SK-N-SH (cell line): ENCODE measurements at regions not wholly inside any gene's neighbourhood (a gene's known extent, or its start where the extent isn't known, plus 50 kb on each side); places are given as distances from the start of the nearest gene placed in this dataset.

Source experiments
- ELF1 ChIP-seq: IDR thresholded peaks from 2 replicates; pipeline ENCODE4 v1.4.0; 2012
- EP300 ChIP-seq, 2 experiments: IDR thresholded peaks; 2 replicates each; pipeline versions ENCODE4 v1.4.0 to v1.6.1; 2012; ENCODE audit warnings: borderline replicate concordance in 1 of 2, low read depth in 1 of 2, low read length in 1 of 2
- RXRA ChIP-seq: IDR thresholded peaks from 2 replicates; pipeline ENCODE4 v1.4.0; 2012; ENCODE audit warnings: low read depth, mild to moderate bottlenecking, borderline replicate concordance
- SMC3 ChIP-seq: IDR thresholded peaks from 2 replicates; pipeline ENCODE4 v1.6.1; 2012; ENCODE audit warnings: low read depth, low read length, improper control_type of control experiment
- USF1 ChIP-seq: IDR thresholded peaks from 2 replicates; pipeline ENCODE4 v1.4.0; 2012; ENCODE audit warnings: low read depth, borderline replicate concordance
- TF ChIP-seq, protein P1 (sequence below): fragments of 200-600 bp; sonication (generic); IDR thresholded peaks from 2 replicates; pipeline ENCODE4 v1.6.1; 2017; ENCODE audit warnings: antibody characterized with exemption, mild to moderate bottlenecking, moderate library complexity
- TF ChIP-seq, protein P2 (sequence below): IDR thresholded peaks from 2 replicates; pipeline ENCODE4 v1.4.0; 2012; ENCODE audit warnings: low read depth, borderline replicate concordance

DNA sequence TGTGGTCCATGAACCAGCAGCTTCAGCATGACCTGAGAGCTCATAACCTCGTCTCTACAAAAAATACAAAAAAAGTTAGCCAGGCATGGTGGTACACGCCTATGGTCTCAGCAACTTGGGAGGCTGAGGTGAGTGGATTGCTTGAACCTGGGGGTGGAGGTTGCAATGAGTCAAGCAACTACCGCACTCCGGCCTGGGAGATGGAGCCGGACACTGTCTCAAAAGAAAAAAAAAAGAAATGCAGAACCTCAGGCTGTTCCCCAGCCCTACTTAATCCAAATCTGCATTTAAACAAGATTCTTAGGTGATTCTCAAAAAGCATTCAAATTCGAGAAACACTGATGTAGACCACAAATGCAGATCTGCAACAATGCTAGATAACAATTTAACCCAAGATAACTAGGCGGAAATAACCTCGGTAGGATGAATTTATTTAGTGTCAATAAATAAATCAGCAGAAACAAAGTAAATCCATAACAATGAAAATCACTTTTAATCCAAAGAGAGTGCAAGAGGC, 203.5 kb downstream of the SP3 start:
- TF ChIP-seq, protein P1, sequence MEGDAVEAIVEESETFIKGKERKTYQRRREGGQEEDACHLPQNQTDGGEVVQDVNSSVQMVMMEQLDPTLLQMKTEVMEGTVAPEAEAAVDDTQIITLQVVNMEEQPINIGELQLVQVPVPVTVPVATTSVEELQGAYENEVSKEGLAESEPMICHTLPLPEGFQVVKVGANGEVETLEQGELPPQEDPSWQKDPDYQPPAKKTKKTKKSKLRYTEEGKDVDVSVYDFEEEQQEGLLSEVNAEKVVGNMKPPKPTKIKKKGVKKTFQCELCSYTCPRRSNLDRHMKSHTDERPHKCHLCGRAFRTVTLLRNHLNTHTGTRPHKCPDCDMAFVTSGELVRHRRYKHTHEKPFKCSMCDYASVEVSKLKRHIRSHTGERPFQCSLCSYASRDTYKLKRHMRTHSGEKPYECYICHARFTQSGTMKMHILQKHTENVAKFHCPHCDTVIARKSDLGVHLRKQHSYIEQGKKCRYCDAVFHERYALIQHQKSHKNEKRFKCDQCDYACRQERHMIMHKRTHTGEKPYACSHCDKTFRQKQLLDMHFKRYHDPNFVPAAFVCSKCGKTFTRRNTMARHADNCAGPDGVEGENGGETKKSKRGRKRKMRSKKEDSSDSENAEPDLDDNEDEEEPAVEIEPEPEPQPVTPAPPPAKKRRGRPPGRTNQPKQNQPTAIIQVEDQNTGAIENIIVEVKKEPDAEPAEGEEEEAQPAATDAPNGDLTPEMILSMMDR, result no peak
- TF ChIP-seq SMC3 (no peak), ELF1 (no peak), RXRA (no peak), USF1 (no peak), EP300 (IDR thresholded peaks at IDR 0.05; ENCODE audit: borderline replicate concordance in 1 of 2, low read depth in 1 of 2, low read length in 1 of 2) (no peak)
- TF ChIP-seq, protein P2, sequence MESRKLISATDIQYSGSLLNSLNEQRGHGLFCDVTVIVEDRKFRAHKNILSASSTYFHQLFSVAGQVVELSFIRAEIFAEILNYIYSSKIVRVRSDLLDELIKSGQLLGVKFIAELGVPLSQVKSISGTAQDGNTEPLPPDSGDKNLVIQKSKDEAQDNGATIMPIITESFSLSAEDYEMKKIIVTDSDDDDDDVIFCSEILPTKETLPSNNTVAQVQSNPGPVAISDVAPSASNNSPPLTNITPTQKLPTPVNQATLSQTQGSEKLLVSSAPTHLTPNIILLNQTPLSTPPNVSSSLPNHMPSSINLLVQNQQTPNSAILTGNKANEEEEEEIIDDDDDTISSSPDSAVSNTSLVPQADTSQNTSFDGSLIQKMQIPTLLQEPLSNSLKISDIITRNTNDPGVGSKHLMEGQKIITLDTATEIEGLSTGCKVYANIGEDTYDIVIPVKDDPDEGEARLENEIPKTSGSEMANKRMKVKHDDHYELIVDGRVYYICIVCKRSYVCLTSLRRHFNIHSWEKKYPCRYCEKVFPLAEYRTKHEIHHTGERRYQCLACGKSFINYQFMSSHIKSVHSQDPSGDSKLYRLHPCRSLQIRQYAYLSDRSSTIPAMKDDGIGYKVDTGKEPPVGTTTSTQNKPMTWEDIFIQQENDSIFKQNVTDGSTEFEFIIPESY, result no peak
